CD4-positive, alpha-beta T cell (primary cell): ENCODE measurements at regions not wholly inside any gene's neighbourhood (a gene's known extent, or its start where the extent isn't known, plus 50 kb on each side); places are given as distances from the start of the nearest gene placed in this dataset.

Source experiments
- ATAC-seq: fragments of 200-7000 bp; cut with Tn5 transposase; one replicate; pipeline ENCODE4 v1.10.0; 2022; ENCODE audit warnings: mild to moderate bottlenecking; ENCODE audit not compliant: poor library complexity
- CTCF ChIA-PET: fragments of 350-600 bp; sonication (Branson Sonifier 250); formaldehyde crosslinking; loops from one replicate; lab custom pipeline; 2021; ENCODE audit warnings: antibody characterized with exemption, inconsistent platforms; lab: Charles Lee
- POLR2A ChIA-PET: fragments of 350-600 bp; sonication (Branson Sonifier 250); formaldehyde crosslinking; loops from one replicate; lab custom pipeline; 2021; ENCODE audit warnings: antibody characterized with exemption, inconsistent platforms; lab: Charles Lee
- DNase-seq, 14 experiments: peaks; one replicate each; pipeline ENCODE4 v3.0.0-alpha.2; 2013 to 2020; ENCODE audit warnings: mixed read lengths in 2 of 14
- H3K27ac ChIP-seq, 2 donors: one replicate each; pipeline versions ENCODE4 v1.5.1 to v1.7.0; 2013; ENCODE audit warnings: low read length in 2 of 2, low read depth in 1 of 2, mild to moderate bottlenecking in 1 of 2
- H3K27me3 ChIP-seq, 2 experiments: 1 replicate in 1 of 2; 2 replicates in 1 of 2; pipeline versions ENCODE4 v1.6.1 to v1.7.0; 2013; ENCODE audit warnings: low read length in 2 of 2, control low read depth in 1 of 2, mild to moderate bottlenecking in 1 of 2, moderate library complexity in 1 of 2; ENCODE audit not compliant: insufficient read depth in 2 of 2, control insufficient read depth in 1 of 2
- H3K36me3 ChIP-seq: one replicate; pipeline ENCODE4 v1.6.1; 2013; ENCODE audit warnings: low read length, control low read depth; ENCODE audit not compliant: insufficient read depth
- H3K4me1 ChIP-seq: one replicate; pipeline ENCODE4 v1.6.1; 2013; ENCODE audit warnings: low read length, control low read depth; ENCODE audit not compliant: insufficient read depth
- H3K4me3 ChIP-seq: one replicate; pipeline ENCODE4 v1.5.1; 2013; ENCODE audit warnings: mild to moderate bottlenecking, low read length, moderate library complexity
- H3K9me3 ChIP-seq, 2 experiments: 1 replicate in 1 of 2; 2 replicates in 1 of 2; pipeline versions ENCODE4 v1.6.1 to v1.7.0; 2013; ENCODE audit warnings: low read length in 2 of 2, mild to moderate bottlenecking in 2 of 2, control low read depth in 1 of 2, moderate library complexity in 1 of 2; ENCODE audit not compliant: control insufficient read depth in 1 of 2, insufficient read depth in 1 of 2
- H3K27ac Mint-ChIP-seq: one replicate; pipeline ENCODE4 v1.8.0; 2020; ENCODE audit warnings: mixed read lengths
- H3K27me3 Mint-ChIP-seq: one replicate; pipeline ENCODE4 v1.8.0; 2021; ENCODE audit warnings: mixed read lengths
- H3K36me3 Mint-ChIP-seq: one replicate; pipeline ENCODE4 v1.8.0; 2021; ENCODE audit warnings: low read depth, mixed read lengths
- H3K4me1 Mint-ChIP-seq: one replicate; pipeline ENCODE4 v1.8.0; 2021; ENCODE audit warnings: low read depth, mixed read lengths
- H3K4me3 Mint-ChIP-seq: one replicate; pipeline ENCODE4 v1.8.0; 2020; ENCODE audit warnings: mild to moderate bottlenecking, mixed read lengths
- H3K9me3 Mint-ChIP-seq: one replicate; pipeline ENCODE4 v1.8.0; 2020; ENCODE audit warnings: mixed read lengths
- intact Hi-C, 2 experiments: fragments of 100-400 bp; cut with DNase I in 1 of 2; cut with micrococcal nuclease in 1 of 2; formaldehyde crosslinking; loops; one replicate each; pipeline versions ENCODE4 v1.15.1 to v1.9.0; 2023 to 2025; cut with DNase I, micrococcal nuclease
- TF ChIP-seq, protein P1 (sequence below): fragments of 200-600 bp; IDR thresholded peaks from one replicate; pipeline ENCODE4 v1.8.0; 2022; ENCODE audit warnings: antibody characterized with exemption, mild to moderate bottlenecking

DNA sequence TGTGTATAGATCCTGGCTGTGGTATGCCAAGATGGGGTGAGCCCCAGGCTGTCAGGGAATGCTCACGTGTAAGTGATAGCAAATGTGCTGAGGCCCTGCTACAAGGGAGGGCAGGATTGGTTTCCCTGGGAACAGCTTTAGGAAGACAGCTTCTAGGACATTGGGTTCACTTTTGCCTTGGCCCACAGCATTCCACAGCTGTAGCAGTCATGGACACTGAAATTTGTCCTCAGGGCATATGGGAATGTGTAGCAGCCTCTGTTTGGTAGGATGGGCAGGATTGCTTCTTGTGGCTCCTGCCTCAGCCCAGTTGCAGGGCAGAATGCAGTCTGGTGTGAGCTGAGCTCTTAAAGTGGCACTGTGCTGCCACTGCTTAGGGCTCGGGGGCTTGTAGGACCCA is 1061.7 kb upstream of the WWC1 start:
- DNase-seq (no peak), ATAC-seq (no peak)
- Mint-ChIP-seq H3K4me1 (no peaks in the 10 kb centered on the region), H3K27ac (no peak overlapping the region), H3K36me3 (no peaks in the 10 kb centered on the region), H3K27me3 (no peaks in the 10 kb centered on the region), H3K4me3 (no peak overlapping the region), H3K9me3 (peaks cover 30% of the 10 kb centered on the region)
- intact Hi-C loops = no loop called here
- Histone ChIP-seq H3K36me3 (no peaks in the 10 kb centered on the region), H3K4me1 (no peaks in the 10 kb centered on the region), H3K9me3 (peaks cover 0 to 17% of the 10 kb centered on the region in 2 experiments), H3K27ac (no peak overlapping the region), H3K27me3 (no peaks in the 10 kb centered on the region), H3K4me3 (no peak overlapping the region)
- CTCF ChIA-PET = no interaction called here
- TF ChIP-seq, protein P1, sequence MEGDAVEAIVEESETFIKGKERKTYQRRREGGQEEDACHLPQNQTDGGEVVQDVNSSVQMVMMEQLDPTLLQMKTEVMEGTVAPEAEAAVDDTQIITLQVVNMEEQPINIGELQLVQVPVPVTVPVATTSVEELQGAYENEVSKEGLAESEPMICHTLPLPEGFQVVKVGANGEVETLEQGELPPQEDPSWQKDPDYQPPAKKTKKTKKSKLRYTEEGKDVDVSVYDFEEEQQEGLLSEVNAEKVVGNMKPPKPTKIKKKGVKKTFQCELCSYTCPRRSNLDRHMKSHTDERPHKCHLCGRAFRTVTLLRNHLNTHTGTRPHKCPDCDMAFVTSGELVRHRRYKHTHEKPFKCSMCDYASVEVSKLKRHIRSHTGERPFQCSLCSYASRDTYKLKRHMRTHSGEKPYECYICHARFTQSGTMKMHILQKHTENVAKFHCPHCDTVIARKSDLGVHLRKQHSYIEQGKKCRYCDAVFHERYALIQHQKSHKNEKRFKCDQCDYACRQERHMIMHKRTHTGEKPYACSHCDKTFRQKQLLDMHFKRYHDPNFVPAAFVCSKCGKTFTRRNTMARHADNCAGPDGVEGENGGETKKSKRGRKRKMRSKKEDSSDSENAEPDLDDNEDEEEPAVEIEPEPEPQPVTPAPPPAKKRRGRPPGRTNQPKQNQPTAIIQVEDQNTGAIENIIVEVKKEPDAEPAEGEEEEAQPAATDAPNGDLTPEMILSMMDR = no peak
- POLR2A ChIA-PET = no interaction called here

DNA sequence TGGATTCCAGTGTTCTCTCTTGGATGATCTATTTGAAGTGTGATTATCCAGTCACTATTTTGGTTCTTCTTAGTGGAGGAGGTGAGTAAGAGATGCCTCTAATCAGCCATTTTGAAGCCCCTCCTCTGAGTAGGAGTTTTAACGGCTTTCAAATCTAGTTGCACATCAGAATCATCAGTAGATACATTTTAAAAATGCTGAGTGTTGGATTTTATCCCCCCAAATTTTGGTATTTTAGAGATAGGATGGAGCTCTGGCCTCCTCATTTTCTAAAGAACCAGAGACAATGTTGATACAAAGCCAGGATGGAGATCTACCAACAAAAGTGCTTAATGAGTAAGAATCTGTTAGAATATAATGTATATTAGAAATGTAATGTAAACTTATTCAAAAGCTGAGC is 1061.0 kb upstream of the WWC1 start:
- Mint-ChIP-seq H3K36me3 (no peaks in the 10 kb centered on the region), H3K9me3 (peaks cover 28% of the 10 kb centered on the region), H3K27ac (no peak overlapping the region), H3K4me1 (no peaks in the 10 kb centered on the region), H3K27me3 (no peaks in the 10 kb centered on the region), H3K4me3 (no peak overlapping the region)
- no peaks in the 10 kb centered on the region for H3K36me3 ChIP-seq
- no peak overlapping the region for H3K27ac ChIP-seq
- TF ChIP-seq, protein P1 = no peak
- no peak overlapping the region for H3K4me3 ChIP-seq
- no peaks in the 10 kb centered on the region for H3K27me3 ChIP-seq
- H3K4me1 ChIP-seq = no peaks in the 10 kb centered on the region
- ChIA-PET POLR2A (no interaction called here), CTCF (no interaction called here)
- DNase-seq (no peak), ATAC-seq (no peak)
- intact Hi-C loops = no loop called here
- H3K9me3 ChIP-seq = peaks cover 0 to 17% of the 10 kb centered on the region in 2 experiments

DNA sequence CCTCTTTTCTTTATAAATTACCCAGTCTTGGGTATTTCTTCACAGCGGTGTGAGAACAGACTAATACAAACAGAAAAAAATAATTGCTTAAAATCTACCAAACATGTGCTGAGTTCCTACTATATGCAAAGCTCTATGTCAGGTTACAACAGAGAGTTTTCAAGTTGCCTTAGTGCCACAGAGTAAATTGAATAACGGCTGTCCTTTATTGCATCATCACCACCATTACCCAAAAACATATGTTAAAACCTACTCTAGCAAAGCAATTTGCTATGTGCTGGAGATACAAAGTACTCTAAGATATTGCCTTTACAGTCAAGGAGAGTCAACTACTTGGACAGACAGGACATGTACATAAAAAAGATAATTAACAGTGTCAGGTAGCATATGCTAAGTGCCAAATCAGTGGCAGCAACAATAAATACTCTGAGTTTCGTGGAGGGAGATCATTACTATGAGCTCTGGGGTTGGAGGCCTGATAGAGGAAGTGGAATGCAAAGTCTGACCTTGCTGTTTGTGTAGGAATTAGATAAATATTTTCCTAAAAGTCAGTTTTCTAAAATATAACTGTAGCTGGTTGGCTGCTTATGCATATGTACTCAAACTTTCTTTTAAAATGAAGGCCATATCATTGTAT is 1058.7 kb upstream of the WWC1 start:
- no peaks in the 10 kb centered on the region for H3K4me1 Mint-ChIP-seq
- CTCF ChIA-PET = no interaction called here

More for the DNA sequence above, 1058.7 kb upstream of the WWC1 start:
- Mint-ChIP-seq H3K9me3 (peaks cover 20% of the 10 kb centered on the region), H3K27ac (no peak overlapping the region), H3K27me3 (no peaks in the 10 kb centered on the region), H3K36me3 (no peaks in the 10 kb centered on the region), H3K4me3 (no peak overlapping the region)
- ATAC-seq (no peak), DNase-seq (no peak)
- Histone ChIP-seq H3K4me1 (no peaks in the 10 kb centered on the region), H3K27ac (no peak overlapping the region), H3K9me3 (peaks cover 0 to 17% of the 10 kb centered on the region in 2 experiments), H3K27me3 (no peaks in the 10 kb centered on the region), H3K36me3 (no peaks in the 10 kb centered on the region), H3K4me3 (no peak overlapping the region)
- POLR2A ChIA-PET = no interaction called here
- TF ChIP-seq, protein P1 = no peak
- intact Hi-C loops = no loop called here
